GM03348 (cell line): ENCODE measurements at regions not wholly inside any gene's neighbourhood (a gene's known extent, or its start where the extent isn't known, plus 50 kb on each side); places are given as distances from the start of the nearest gene placed in this dataset.
"Not testable (repeated sequence)": the region's sequence is repeated elsewhere in the genome, so short reads cannot be mapped to it uniquely, and the experiment has no call there.

Experiments
- DNase-seq: peaks from one replicate; pipeline ENCODE4 v3.0.0; 2012; ENCODE audit warnings: low spot score

GRCh38 chr11:110873975-110874374, 161.7 kb upstream of the ARHGAP20 start:
- no peak for DNase-seq

GRCh38 chr11:110870816-110871522, 158.7 kb upstream of the ARHGAP20 start:
- no peak for DNase-seq

- DNase-seq, result no peak
Measured at GRCh38 chr11:110867951-110868350, 155.7 kb upstream of the ARHGAP20 start.

- no peak for DNase-seq
Measured at GRCh38 chr11:110866081-110866480, 153.8 kb upstream of the ARHGAP20 start.

GRCh38 chr11:110862407-110862806, 150.2 kb upstream of the ARHGAP20 start:
- DNase-seq, result no peak

- no peak for DNase-seq
Measured at GRCh38 chr11:110860461-110860860, 148.2 kb upstream of the ARHGAP20 start.

- DNase-seq, result no peak
Measured at GRCh38 chr11:110859998-110860397, 147.8 kb upstream of the ARHGAP20 start.

- no peak for DNase-seq
Measured at GRCh38 chr11:110859240-110859840, 147.1 kb upstream of the ARHGAP20 start.

GRCh38 chr11:110858547-110858921, 146.3 kb upstream of the ARHGAP20 start:
- DNase-seq, result no peak

- DNase-seq, result peak; percentile 46
Measured at GRCh38 chr11:110857892-110858546, 145.8 kb upstream of the ARHGAP20 start.

GRCh38 chr11:110856996-110857812, 145.0 kb upstream of the ARHGAP20 start:
- no peak for DNase-seq

GRCh38 chr11:110856340-110856739, 144.1 kb upstream of the ARHGAP20 start:
- DNase-seq, result no peak

GRCh38 chr11:110855191-110855590, 143.0 kb upstream of the ARHGAP20 start:
- DNase-seq, result peak; percentile 22

- no peak for DNase-seq
Measured at GRCh38 chr11:110852921-110853490, 140.8 kb upstream of the ARHGAP20 start.

GRCh38 chr11:110850846-110851245, 138.6 kb upstream of the ARHGAP20 start:
- DNase-seq, result no peak

GRCh38 chr11:110843053-110843452, 130.8 kb upstream of the ARHGAP20 start:
- not testable (repeated sequence) for DNase-seq

GRCh38 chr11:110838808-110839207, 126.6 kb upstream of the ARHGAP20 start:
- DNase-seq, result no peak

- no peak for DNase-seq
Measured at GRCh38 chr11:110837603-110838002, 125.4 kb upstream of the ARHGAP20 start.

- no peak for DNase-seq
Measured at GRCh38 chr11:110835106-110835505, 122.9 kb upstream of the ARHGAP20 start.

GRCh38 chr11:110833033-110833484, 120.8 kb upstream of the ARHGAP20 start:
- peak; percentile 34 for DNase-seq

GRCh38 chr11:110832539-110832938, 120.3 kb upstream of the ARHGAP20 start:
- DNase-seq, result no peak

- no peak for DNase-seq
Measured at GRCh38 chr11:110832080-110832479, 119.8 kb upstream of the ARHGAP20 start.
